Liver (tissue), 8 donors: ENCODE measurements at regions not wholly inside any gene's neighbourhood (a gene's known extent, or its start where the extent isn't known, plus 50 kb on each side); places are given as distances from the start of the nearest gene placed in this dataset.

Experiments used
- DNase-seq: peaks from one replicate; pipeline ENCODE4 v3.0.0-alpha.2; 2017; ENCODE audit warnings: low spot score
- H3K27ac ChIP-seq, 2 donors: one replicate each; pipeline ENCODE4 v1.7.0; 2013; ENCODE audit warnings: inconsistent platforms in 2 of 2, low read length in 2 of 2, control low read depth in 1 of 2, low read depth in 1 of 2, mild to moderate bottlenecking in 1 of 2
- H3K27me3 ChIP-seq, 4 donors: one replicate each; pipeline versions ENCODE4 v1.6.1 to v1.7.0; 2013; ENCODE audit warnings: low read length in 3 of 4, inconsistent platforms in 1 of 4, mild to moderate bottlenecking in 1 of 4, moderate library complexity in 1 of 4; ENCODE audit not compliant: control insufficient read depth in 4 of 4, insufficient read depth in 4 of 4
- H3K36me3 ChIP-seq, 4 donors: one replicate each; pipeline versions ENCODE4 v1.6.1 to v1.7.0; 2013; ENCODE audit warnings: low read length in 3 of 4, mild to moderate bottlenecking in 3 of 4, low read depth in 1 of 4, moderate library complexity in 1 of 4; ENCODE audit not compliant: control insufficient read depth in 4 of 4, insufficient read depth in 3 of 4
- H3K4me1 ChIP-seq, 4 donors: one replicate each; pipeline versions ENCODE4 v1.6.1 to v1.7.0; 2013; ENCODE audit warnings: low read length in 3 of 4, mild to moderate bottlenecking in 3 of 4, moderate library complexity in 1 of 4; ENCODE audit not compliant: control insufficient read depth in 4 of 4, insufficient read depth in 4 of 4
- H3K4me3 ChIP-seq, 3 donors: one replicate each; pipeline versions ENCODE4 v1.6.1 to v1.7.0; 2013; ENCODE audit warnings: low read length in 3 of 3, control low read depth in 1 of 3, low read depth in 1 of 3, mild to moderate bottlenecking in 1 of 3
- H3K9ac ChIP-seq, 2 donors: one replicate each; pipeline ENCODE4 v1.7.0; 2013; ENCODE audit warnings: low read length in 2 of 2, mild to moderate bottlenecking in 2 of 2, moderate library complexity in 2 of 2, control low read depth in 1 of 2, low read depth in 1 of 2
- H3K9me3 ChIP-seq, 4 donors: one replicate each; pipeline versions ENCODE4 v1.6.1 to v1.7.0; 2013; ENCODE audit warnings: low read length in 3 of 4; ENCODE audit not compliant: control insufficient read depth in 4 of 4
- ATF3 ChIP-seq: IDR thresholded peaks from 2 replicates; pipeline ENCODE4 v1.6.1; 2016; ENCODE audit warnings: antibody characterized with exemption
- CTCF ChIP-seq: fragments of 150-350 bp; IDR thresholded peaks from 2 replicates; pipeline ENCODE4 v1.5.1; 2017; ENCODE audit warnings: improper control_type of control experiment, low read depth, low read length; ENCODE audit not compliant: missing input control
- EGR1 ChIP-seq, 2 donors: IDR thresholded peaks; 2 replicates each; pipeline ENCODE4 v1.6.1; 2016 to 2018; ENCODE audit warnings: antibody characterized with exemption in 2 of 2, low read depth in 2 of 2
- FOXA1 ChIP-seq: IDR thresholded peaks from 2 replicates; pipeline ENCODE4 v1.6.1; 2016; ENCODE audit warnings: antibody characterized with exemption
- FOXA2 ChIP-seq: IDR thresholded peaks from 2 replicates; pipeline ENCODE4 v1.6.1; 2016; ENCODE audit warnings: antibody characterized with exemption
- GABPA ChIP-seq, 2 donors: IDR thresholded peaks in 1 of 2; conservative IDR thresholded peaks in 1 of 2; 2 replicates each; pipeline ENCODE4 v1.6.1; 2016; ENCODE audit warnings: antibody characterized with exemption in 2 of 2, mild to moderate bottlenecking in 1 of 2, moderate library complexity in 1 of 2
- HNF4A ChIP-seq, 2 donors: conservative IDR thresholded peaks; 2 replicates each; pipeline ENCODE4 v1.6.1; 2016; ENCODE audit warnings: antibody characterized with exemption in 2 of 2, mild to moderate bottlenecking in 2 of 2
- HNF4G ChIP-seq: IDR thresholded peaks from 2 replicates; pipeline ENCODE4 v1.6.1; 2016; ENCODE audit warnings: antibody characterized with exemption
- JUND ChIP-seq, 2 donors: IDR thresholded peaks; 2 replicates each; pipeline ENCODE4 v1.6.1; 2016; ENCODE audit warnings: antibody characterized with exemption in 2 of 2
- MAX ChIP-seq: IDR thresholded peaks from 2 replicates; pipeline ENCODE4 v1.6.1; 2016; ENCODE audit warnings: antibody characterized with exemption
- NR2F2 ChIP-seq: IDR thresholded peaks from 2 replicates; pipeline ENCODE4 v1.6.1; 2016; ENCODE audit warnings: antibody characterized with exemption
- RAD21 ChIP-seq, 2 donors: IDR thresholded peaks; 2 replicates each; pipeline ENCODE4 v1.6.1; 2016; ENCODE audit warnings: antibody characterized with exemption in 2 of 2, mild to moderate bottlenecking in 2 of 2
- REST ChIP-seq: IDR thresholded peaks from 2 replicates; pipeline ENCODE4 v1.6.1; 2016; ENCODE audit warnings: antibody characterized with exemption, mild to moderate bottlenecking
- RXRA ChIP-seq, 2 donors: IDR thresholded peaks; 2 replicates each; pipeline ENCODE4 v1.6.1; 2017 to 2018; ENCODE audit warnings: antibody characterized with exemption in 2 of 2, mild to moderate bottlenecking in 1 of 2
- SP1 ChIP-seq: IDR thresholded peaks from 2 replicates; pipeline ENCODE4 v1.6.1; 2018; ENCODE audit warnings: antibody characterized with exemption, mild to moderate bottlenecking
- TAF1 ChIP-seq: conservative IDR thresholded peaks from 2 replicates; pipeline ENCODE4 v1.6.1; 2016; ENCODE audit warnings: antibody characterized with exemption, mild to moderate bottlenecking
- YY1 ChIP-seq: IDR thresholded peaks from 2 replicates; pipeline ENCODE4 v1.6.1; 2016; ENCODE audit warnings: antibody characterized with exemption, mild to moderate bottlenecking
- ZBTB33 ChIP-seq: IDR thresholded peaks from 2 replicates; pipeline ENCODE4 v1.6.1; 2016; ENCODE audit warnings: antibody characterized with exemption
- WGBS: extraction: QIAGEN DNeasy Blood & Tissue Kit; methylation state at CpG from one replicate; pipeline ENCODE4 v1.1.7; 2013; 5-methylcytosine and 5-hydroxymethylcytosine counted together
- donor health status: healthy.
- donor health status: healthy.
- donor health status: healthy.
- donor health status: healthy.
- donor health status: healthy.

GRCh38 chr2:83695530-83695929 is 763.5 kb downstream of the SUCLG1 start:
- Histone ChIP-seq H3K27ac (no peak overlapping the region), H3K4me1 (no peaks in the 10 kb centered on the region), H3K4me3 (no peak overlapping the region), H3K9me3 (no peaks in the 10 kb centered on the region), H3K27me3 (no peaks in the 10 kb centered on the region), H3K9ac (no peak overlapping the region), H3K36me3 (no peaks in the 10 kb centered on the region)
- TF ChIP-seq ATF3 = no peak
- TF ChIP-seq ZBTB33 = no peak
- TF ChIP-seq NR2F2 = no peak
- TF ChIP-seq GABPA (IDR thresholded peaks at IDR 0.05 in 1 of 2, conservative IDR thresholded peaks at IDR 0.05 in 1 of 2) = no peak
- no peak for TF ChIP-seq HNF4G
- TF ChIP-seq JUND (IDR thresholded peaks at IDR 0.05) = no peak
- no peak for TF ChIP-seq FOXA1
- no peak for TF ChIP-seq FOXA2
- no peak for TF ChIP-seq REST
- TF ChIP-seq MAX = no peak
- TF ChIP-seq YY1 = no peak
- no peak for TF ChIP-seq CTCF
- no peak for TF ChIP-seq HNF4A (conservative IDR thresholded peaks at IDR 0.05)
- TF ChIP-seq RXRA (IDR thresholded peaks at IDR 0.05) = no peak
- no peak for TF ChIP-seq TAF1
- TF ChIP-seq SP1 = no peak
- TF ChIP-seq RAD21 (IDR thresholded peaks at IDR 0.05) = no peak
- no peak for TF ChIP-seq EGR1 (IDR thresholded peaks at IDR 0.05; ENCODE audit: low read depth in 2 of 2)
- 92% methylated on average over 7 of the region's 7 CpGs for WGBS
- DNase-seq = no peak
